Daoy (cell line): ENCODE measurements at regions not wholly inside any gene's neighbourhood (a gene's known extent, or its start where the extent isn't known, plus 50 kb on each side); places are given as distances from the start of the nearest gene placed in this dataset.

ENCODE experiments used
- DNase-seq: peaks from one replicate; pipeline ENCODE4 v3.0.0-alpha.2; 2015; ENCODE audit warnings: low read depth

DNA sequence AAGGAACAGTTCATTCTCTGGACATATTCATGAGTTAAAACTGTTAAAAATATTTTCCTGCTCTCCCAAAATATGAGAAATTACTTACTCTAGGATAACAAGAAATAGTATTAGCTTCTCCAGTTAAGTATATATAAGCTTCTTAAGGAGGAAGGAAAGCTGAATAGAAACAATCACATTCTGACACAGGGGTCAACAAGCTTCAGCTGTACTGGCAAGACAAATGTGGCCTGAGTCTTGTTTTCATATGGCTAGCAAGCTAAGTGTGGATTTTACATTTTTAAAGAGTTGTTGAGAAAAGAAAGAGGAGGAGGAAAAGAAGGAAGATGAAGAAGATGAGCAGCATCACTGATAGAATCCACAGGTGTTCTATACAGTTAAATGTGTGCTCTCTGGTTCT lies 313.8 kb downstream of the ZPLD1 start:
- no peak for DNase-seq

DNA sequence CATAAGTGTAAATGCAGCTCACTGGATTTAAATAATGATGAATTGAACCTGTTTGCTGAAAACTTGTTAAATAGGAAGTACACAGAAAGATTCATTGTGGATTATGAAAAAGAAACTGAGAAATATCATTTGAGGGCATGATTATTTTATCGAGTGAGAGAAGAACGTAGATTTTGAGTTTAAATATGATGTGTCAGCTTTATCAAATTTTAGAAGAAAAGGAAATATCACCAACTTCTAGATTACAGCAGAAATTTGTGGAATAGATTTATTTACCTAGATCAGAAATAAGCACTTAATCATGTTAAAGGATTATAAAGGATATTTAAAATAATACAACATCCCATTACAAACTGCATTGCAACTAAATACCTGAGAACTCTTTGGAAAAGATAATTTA lies 315.5 kb downstream of the ZPLD1 start:
- no peak for DNase-seq

DNA sequence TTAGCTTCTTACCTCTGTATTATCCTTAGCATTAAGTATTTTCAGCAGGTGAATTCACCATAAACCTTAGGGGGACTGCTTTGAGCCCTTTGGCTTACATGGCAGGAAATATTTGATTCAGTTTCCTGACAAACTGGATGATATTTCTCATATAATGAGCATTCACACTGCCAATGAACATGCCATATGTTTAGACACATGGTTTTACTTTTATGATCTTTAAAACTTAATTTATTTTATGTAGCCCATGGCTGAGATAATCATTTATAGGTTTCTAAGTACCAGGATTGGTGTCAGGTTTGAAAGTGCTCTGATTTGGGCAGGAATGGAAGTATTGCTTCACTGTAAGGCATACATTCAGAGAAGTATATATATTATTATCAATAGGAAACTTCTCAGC lies 319.1 kb downstream of the ZPLD1 start:
- DNase-seq, result no peak

DNA sequence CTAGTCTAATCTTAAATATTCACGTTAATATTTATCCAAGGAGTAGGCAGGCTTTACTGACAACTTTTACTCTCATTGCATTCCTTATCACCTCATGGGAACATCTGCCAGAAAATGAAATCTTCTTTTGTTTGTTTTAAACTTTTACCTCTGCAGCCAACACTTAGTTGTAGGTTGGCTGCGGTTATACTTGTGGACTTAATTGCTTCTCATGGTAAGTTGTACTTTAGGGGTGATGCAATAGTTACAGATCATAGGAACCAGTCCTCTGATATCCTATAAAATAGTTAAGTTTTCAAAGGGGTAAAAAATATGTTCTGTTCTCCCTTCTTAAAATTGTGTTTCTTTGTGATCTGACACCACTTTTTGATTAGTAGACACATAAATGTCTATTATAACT lies 321.9 kb downstream of the ZPLD1 start:
- DNase-seq, result no peak

DNA sequence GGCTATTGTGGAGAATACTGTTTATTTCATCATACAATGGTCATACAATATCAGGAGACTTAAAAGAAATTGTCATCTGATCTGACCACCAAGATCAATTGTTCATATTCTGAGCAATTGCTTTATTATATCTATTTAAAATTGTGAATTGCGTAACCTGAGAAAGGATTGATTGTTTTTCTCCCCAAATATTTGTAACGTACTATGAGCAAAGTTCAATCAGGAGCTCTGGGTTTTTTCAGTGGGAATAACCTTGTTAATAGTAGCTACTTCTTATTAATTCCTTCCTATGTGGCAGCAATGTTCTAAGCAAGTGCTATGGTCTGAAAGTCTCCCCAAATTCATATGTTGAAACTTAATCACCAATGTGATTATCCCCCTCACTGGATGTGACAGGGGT lies 323.1 kb downstream of the ZPLD1 start:
- DNase-seq, result no peak

DNA sequence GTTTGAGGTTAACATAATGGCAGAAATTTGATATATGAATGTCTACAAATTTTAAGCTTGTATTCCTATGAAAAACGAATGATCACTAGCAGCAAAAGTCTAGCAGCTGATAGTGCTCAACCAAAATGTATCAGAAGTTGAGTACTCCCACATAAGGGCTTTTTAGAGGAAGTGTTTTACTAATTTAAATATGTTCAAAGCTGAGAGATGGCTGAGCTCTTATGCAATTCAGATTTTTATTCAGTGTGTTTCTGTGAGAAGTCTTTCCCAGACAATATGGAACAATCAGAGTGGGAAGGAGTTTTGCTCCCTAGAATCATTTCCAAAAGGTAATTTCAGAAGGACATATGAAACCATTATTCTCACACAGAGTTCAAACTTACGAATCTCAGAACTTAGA lies 327.0 kb downstream of the ZPLD1 start:
- DNase-seq, result no peak

DNA sequence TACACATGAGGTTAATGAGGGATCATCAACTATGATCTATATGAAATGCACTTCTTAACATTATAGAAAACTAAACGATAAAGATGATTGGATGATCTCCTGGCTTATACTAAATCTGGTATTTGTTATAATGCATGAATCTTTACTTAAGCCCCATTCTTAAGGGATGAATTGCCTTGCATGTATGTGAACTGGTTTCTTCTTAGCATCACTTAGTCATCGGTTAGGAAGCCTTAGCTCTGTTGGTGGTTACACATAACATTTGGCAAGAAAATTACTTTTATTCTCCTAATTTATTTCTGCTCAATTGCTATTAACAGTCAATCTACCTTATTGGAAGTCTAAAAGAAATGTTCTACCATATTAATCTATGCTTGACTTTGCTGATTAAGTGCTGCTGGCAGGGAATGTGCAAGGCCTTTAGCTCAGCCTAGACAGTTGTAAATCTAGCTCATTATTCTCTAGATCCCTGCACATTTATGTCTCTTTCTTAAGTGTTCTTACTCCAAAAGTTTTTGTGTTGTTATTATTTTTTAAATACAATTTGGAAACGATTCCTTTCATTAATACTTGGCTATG lies 356.0 kb downstream of the ZPLD1 start:
- no peak for DNase-seq

DNA sequence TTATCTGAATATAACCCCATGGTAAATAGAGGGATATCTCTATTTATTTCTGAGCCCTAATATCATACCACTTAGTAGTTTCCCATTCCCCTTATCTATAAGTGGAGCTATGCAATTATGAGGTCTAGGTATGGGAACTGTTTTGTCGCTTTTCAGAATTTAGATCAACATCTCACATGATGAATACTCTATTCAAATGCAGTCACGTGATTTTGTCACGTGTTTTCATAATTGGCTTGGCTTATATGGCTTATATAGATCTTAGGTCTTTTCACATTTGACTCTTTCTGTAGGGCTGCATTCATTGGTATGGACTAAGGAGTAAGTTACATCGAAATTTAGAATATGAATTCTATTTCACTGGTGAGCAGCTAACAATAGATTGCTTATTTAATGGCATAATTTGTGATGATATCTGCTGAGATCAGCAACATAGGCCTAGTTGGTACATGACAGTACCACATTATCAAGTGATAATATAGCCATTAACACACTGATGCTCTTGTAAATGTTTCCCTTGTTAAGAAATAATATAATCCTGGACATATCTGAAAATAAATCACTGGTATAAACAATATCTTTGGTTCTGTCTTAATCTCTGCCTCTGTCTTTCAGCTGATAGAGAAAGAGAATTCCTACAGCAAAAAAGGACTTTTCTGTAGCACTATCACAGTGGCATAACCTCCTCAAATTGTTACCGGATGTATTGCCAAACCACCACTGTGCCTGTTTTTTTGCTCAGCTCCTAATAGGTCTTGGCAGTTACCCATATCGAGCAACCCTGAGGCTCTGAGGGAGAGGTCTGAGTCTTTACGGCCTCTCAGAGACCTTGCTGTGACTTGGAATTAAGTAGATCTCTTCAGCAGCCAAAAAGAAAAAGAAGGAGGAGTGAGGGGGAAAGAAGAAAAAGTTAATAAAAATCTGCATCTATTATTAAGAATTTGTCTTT lies 357.1 kb downstream of the ZPLD1 start:
- DNase-seq, result no peak

DNA sequence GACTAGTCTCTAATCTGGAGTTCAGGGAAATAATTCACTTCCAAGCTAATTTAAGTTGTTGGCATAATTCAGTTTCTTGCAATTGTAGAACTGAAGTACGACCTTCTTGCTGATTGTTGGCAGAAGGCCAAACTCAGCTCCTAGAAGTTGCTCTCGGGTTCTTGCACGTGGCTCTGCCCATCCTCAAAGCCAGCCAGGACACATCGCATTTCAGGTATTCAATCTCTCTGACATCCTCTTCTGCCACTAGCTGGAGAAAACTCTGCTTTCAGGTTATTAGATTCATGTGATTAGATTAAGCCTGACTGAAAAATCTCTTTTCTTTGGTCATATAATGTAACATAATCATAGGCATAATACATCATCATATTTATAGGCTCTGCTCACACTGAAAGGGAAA lies 362.0 kb downstream of the ZPLD1 start:
- DNase-seq, result peak; percentile 0

DNA sequence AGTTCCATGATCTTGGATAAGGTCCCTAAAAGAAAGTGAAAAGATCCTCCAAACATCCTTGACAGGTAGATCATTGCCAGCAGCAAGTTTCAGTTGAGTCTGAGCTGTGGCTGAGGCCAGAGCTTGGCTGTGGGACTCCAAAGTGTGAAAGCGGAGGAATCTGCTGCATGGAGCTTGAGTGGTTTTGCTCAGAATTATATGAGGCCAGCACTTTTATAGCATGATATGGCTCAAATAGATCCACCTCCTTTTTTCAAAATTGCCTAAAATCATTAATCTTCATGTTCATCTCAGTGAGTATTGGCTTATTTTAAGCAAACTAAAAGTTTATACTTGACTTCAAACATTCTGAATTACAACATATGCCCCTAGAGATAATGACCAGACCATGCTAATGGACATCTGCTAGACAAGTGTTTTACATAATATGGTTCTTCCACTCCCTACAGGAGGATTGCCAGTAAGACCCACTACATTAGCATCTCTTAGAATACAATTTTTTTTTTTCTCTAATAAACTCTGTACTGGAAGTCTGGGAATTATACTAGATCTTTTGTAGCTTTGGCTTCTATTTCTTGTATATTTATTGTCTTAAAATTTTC lies 368.1 kb downstream of the ZPLD1 start:
- DNase-seq, result no peak

DNA sequence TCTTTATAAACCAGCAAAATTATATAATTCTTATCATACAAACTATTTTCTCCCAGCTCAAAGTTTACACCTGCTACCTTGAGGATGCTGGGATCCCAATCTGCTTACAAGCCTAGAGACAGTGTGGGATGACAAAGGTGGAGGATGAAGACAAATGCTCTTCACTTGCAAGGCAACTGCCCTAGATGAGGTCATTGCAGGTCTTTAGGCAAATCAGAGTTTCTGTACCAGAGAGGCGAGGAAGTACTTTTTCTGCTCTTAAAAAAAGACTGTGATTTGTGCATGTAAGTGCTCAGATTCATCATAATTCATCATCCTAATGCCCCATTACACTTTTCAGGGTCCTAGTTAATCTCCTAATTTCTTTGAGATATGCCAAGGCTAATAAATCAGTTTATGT lies 376.1 kb downstream of the ZPLD1 start:
- no peak for DNase-seq

DNA sequence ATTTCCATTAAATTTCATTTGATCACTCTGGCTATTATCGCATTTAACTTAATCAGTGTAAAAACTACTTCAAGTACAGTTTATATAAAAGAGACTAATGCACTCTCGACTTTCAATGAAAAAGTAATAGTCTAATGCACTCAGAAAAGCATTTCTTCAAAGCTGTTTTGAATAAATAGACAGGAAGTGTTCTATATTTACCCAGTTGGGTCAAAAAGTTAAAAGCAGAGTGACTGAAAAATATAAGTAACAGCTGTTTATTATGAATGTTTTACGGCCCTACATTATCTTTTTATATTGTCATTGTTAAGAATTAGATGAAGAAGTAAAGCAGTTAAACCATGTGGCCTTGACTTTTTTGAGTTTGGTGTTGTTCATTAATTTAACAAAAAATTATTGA lies 391.8 kb downstream of the ZPLD1 start:
- no peak for DNase-seq

DNA sequence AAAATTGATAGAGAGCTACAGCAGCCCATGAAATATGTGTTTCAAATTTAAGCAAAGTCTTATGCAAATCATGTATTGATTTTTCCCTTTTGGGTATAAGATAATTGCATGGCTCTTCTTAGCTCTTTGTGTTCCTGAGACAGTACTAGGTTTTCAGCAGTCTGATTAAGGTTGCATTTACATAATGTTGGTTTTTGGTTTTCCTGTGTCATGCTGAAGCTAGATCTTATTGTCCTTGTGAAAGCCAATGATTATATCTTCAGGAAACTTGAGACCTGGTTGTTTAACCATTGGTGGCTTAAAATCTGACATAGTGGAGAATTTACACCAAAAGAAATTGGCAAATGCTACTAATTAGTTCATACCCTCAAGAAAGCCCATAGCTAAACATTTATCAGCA lies 392.6 kb downstream of the ZPLD1 start:
- DNase-seq, result no peak

DNA sequence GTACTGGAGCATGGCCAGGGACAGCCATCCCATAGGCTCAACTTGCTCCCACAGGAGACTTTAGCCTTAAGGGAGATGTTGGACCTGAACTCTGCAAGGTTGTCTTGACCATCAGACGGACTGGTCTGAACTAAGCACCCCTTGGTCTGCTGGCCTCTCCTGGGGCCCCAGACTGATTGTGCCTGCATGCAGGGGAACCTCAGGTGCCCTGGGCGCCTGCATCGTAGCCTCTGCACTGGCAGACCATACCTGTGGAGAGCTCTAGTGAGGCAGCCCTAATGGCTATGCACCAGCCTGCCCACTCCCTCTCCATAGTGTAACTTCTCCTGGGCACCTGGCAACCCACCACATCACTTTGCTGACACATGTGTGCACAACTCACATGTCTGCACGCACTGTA lies 395.6 kb downstream of the ZPLD1 start:
- DNase-seq, result no peak

DNA sequence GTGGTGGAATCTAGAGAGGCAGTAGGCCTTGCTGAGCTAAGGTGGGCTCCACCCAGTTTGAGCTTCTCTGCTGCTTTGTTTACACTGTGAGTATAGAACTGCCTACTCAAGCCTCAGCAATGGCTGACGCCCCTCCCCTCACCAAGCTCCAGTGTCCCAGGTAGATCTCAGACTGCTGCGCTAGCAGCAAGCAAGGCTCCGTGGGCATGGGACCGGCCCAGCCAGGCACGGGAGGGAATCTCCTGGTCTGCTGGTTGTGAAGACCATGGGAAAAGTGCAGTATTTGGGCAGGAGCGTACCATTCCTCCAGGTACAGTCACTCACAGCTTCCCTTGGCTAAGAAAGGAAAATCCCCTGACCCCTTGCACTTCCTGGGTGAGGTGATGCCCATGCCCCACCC lies 407.1 kb downstream of the ZPLD1 start:
- no peak for DNase-seq

DNA sequence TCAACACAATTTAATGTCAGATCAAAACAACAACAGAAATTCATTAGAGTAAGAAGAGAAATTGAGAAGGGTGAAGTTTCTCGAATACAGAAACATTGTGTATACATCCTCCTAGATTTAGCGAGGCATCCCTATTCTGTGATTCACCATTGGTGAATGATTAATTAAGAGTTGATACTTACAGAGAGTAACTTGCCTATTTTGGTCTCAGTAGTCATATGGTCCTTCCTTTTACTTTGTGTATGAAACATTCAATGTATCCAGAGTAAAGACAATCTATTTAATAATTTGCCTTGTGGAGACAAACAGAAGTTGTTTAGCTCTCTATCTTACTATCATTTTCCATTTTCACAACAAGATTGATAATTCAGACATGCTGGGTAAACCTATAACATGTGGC lies 432.0 kb downstream of the ZPLD1 start:
- no peak for DNase-seq

DNA sequence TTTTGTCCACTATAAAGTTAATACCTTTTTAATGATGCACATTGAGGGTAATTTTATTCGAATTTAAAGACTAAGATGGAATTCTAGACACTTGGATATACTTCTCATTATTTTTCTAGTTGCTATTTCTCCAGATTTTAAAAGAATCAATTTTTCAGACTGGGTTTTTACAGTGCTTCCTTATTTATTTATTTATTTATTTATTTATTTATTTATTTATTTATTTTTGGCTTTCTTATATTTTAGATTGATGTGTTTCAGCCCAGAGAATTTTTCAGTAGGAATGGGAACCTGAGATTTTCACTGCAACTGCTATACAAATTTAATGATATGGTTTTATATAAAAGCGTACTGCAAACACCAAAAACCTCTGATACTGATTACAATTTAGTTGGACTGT lies 448.7 kb downstream of the ZPLD1 start:
- DNase-seq, result no peak

DNA sequence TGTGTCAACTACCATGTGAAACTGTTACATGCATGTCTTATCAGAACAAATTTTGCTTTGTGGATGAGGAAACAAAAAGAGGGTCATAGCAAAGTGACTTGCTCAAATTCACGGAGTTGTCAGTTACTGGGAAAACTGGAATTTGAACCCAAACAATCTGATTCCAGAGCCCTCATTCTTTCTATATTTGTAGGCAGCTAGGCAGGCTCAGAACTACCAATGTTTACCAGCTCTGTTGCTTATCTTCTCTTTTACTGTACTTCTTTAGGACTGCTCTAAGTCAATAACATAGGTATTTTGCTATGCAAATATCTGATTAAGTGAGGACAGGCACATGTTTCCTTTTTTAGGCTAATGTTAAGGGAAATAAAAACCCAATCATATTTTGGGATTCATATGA lies 450.5 kb downstream of the ZPLD1 start:
- DNase-seq, result no peak

DNA sequence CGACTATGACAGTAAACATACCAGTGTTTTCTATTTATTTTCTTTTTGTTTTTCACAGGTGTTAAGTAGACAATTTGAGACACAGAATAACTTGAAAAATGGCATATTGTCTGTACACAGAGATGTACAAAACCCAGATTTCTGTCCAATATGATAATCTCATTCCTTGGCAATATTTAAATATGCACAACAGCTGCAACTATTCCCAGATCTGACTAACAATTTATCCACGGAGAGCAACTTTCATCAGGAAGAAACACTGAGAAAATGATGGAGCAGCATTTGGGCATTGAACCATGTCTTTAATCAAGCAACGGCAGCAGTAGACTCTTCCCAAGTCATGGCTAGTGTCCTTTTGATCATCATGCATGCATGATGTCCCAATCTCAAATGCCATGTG lies 452.6 kb downstream of the ZPLD1 start:
- DNase-seq, result no peak

DNA sequence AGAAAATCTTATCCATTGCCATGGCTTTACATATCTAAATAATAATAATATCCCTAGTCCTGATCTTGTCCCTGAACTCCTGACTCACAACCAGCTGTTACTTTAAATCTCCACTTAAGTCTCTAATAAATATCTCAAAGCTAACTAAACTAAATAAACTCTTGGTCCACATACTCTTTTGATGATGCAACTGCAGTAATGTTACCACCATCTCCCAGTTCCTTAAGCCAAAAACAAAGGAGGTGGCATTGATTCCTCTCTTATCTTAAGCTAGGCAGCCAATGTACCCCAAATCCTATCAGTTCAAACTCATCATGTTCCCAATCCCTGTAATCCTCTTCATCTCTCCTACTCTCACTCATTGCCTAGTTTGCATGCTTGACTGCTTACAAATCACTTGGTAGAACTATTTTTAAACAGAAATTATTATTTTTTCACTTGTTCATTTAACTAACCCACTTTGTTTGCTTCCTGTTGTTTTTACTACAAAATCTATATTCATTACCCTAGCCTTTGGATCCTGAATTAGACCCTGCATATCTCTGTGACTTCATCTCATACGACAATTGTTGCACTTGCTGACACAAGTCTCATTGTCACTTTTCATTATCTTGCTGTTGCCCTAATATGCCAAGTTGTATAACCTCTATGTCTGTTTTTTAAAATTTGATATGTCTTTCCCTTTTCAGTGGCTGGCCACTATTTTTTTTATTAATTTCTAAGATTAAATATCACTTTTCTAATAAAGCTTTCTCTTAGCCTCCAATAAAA lies 462.2 kb downstream of the ZPLD1 start:
- DNase-seq, result no peak

DNA sequence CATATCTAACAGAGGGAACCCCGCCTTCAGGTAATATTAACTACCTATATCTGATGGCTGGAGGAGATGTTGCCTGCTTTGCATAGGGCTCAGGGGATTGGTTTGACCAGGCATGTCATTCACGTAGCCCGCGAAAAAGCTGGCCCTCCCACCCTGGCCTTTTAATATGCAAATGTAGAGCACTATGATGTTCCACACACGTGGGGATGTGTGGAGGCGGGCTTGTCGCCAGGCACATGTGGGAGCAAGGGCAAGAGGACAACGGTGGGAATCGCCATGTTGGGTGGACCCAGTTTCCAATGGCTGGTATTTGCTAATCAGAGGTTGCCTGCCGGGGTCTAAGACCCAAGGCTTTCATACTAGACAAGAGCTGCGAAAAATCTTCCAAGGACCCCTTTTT lies 469.8 kb downstream of the ZPLD1 start:
- no peak for DNase-seq

DNA sequence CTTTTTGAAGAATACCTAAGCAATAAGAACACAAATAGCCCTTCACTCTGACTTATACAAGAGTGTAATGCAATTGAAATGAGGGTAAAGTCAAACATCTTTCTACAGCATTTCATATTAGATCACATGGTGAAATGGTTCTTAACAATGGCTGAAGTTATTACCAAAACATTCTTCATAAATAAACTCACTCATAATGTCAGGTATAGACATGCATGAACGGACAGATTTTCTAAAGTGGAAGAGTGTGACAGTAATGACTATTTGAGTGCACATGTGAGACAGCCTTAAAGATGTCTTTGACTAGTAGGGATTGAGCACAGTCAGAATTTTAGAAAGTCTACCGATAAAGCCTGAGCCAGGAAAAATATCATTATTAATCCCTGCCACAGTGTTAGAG lies 471.0 kb downstream of the ZPLD1 start:
- DNase-seq, result no peak
